HEK293T (cell line): ENCODE measurements at regions not wholly inside any gene's neighbourhood (a gene's known extent, or its start where the extent isn't known, plus 50 kb on each side); places are given as distances from the start of the nearest gene placed in this dataset.

ENCODE experiments used
- CTCF ChIA-PET: fragments of 350-600 bp; formaldehyde crosslinking; extraction: SDS; loops from one replicate; lab custom pipeline; 2021; ENCODE audit warnings: antibody characterized with exemption, inconsistent platforms; lab: Yijun Ruan, JAX
- POLR2A ChIA-PET: fragments of 350-600 bp; formaldehyde crosslinking; extraction: SDS; loops from one replicate; lab custom pipeline; 2020; ENCODE audit warnings: antibody characterized with exemption, inconsistent platforms; lab: Yijun Ruan, JAX
- DNase-seq: peaks from one replicate; pipeline ENCODE4 v3.0.0; 2012; ENCODE audit warnings: mixed read lengths; ENCODE audit errors: extremely low spot score
- ARNT ChIP-seq: fragments of 450-650 bp; IDR thresholded peaks from 2 replicates; pipeline ENCODE4 v1.6.1; 2017; ENCODE audit warnings: mild to moderate bottlenecking
- BHLHE40 ChIP-seq: fragments of 450-650 bp; IDR thresholded peaks from 2 replicates; pipeline ENCODE4 v1.6.1; 2016; ENCODE audit warnings: mild to moderate bottlenecking, moderate library complexity, borderline replicate concordance
- CTBP1 ChIP-seq: fragments of 450-650 bp; IDR thresholded peaks from 2 replicates; pipeline ENCODE4 v1.6.1; 2016; ENCODE audit warnings: borderline replicate concordance
- ELF4 ChIP-seq: fragments of 450-650 bp; IDR thresholded peaks from 2 replicates; pipeline ENCODE4 v1.6.1; 2017; ENCODE audit warnings: antibody characterized with exemption
- FOXA1 ChIP-seq: fragments of 450-650 bp; IDR thresholded peaks from 2 replicates; pipeline ENCODE4 v1.6.1; 2016; ENCODE audit warnings: mild to moderate bottlenecking
- FOXK2 ChIP-seq: fragments of 450-650 bp; IDR thresholded peaks from 2 replicates; pipeline ENCODE4 v1.6.1; 2016; ENCODE audit warnings: mild to moderate bottlenecking
- FOXM1 ChIP-seq: fragments of 450-650 bp; IDR thresholded peaks from 2 replicates; pipeline ENCODE4 v1.6.1; 2017; ENCODE audit warnings: mild to moderate bottlenecking, borderline replicate concordance
- HDGF ChIP-seq: fragments of 450-650 bp; IDR thresholded peaks from 2 replicates; pipeline ENCODE4 v1.6.1; 2017; ENCODE audit warnings: antibody characterized with exemption, borderline replicate concordance
- L3MBTL2 ChIP-seq: fragments of 450-650 bp; conservative IDR thresholded peaks from 2 replicates; pipeline ENCODE4 v1.6.1; 2016; ENCODE audit warnings: mild to moderate bottlenecking
- LEF1 ChIP-seq: fragments of 450-650 bp; IDR thresholded peaks from 2 replicates; pipeline ENCODE4 v1.6.1; 2017; ENCODE audit warnings: mild to moderate bottlenecking, borderline replicate concordance
- NFRKB ChIP-seq: fragments of 450-650 bp; IDR thresholded peaks from 2 replicates; pipeline ENCODE4 v1.6.1; 2016; ENCODE audit warnings: mild to moderate bottlenecking, moderate library complexity
- PKNOX1 ChIP-seq: fragments of 450-650 bp; IDR thresholded peaks from 2 replicates; pipeline ENCODE4 v1.6.1; 2016
- SP1 ChIP-seq: fragments of 450-650 bp; IDR thresholded peaks from 2 replicates; pipeline ENCODE4 v1.6.1; 2017
- SUZ12 ChIP-seq: fragments of 450-650 bp; IDR thresholded peaks from 2 replicates; pipeline ENCODE4 v1.6.1; 2016; ENCODE audit warnings: mild to moderate bottlenecking
- TARDBP ChIP-seq: fragments of 450-650 bp; IDR thresholded peaks from 2 replicates; pipeline ENCODE4 v1.6.1; 2016
- ZNF384 ChIP-seq: fragments of 450-650 bp; IDR thresholded peaks from 2 replicates; pipeline ENCODE4 v1.6.1; 2016

GRCh38 chr14:36052063-36052462, 124.5 kb downstream of the PTCSC3 start:
- no peak for TF ChIP-seq SUZ12
- TF ChIP-seq FOXA1 = no peak
- no peak for TF ChIP-seq PKNOX1
- TF ChIP-seq HDGF = no peak
- no peak for TF ChIP-seq FOXM1
- TF ChIP-seq ARNT = no peak
- no peak for TF ChIP-seq ZNF384
- TF ChIP-seq ELF4 = no peak
- TF ChIP-seq SP1 = no peak
- no peak for TF ChIP-seq NFRKB
- TF ChIP-seq BHLHE40 = no peak
- no peak for TF ChIP-seq LEF1
- no peak for TF ChIP-seq FOXK2
- no peak for TF ChIP-seq TARDBP
- TF ChIP-seq L3MBTL2 = no peak
- TF ChIP-seq CTBP1 = no peak
- no peak for DNase-seq
- ChIA-PET CTCF (interaction anchor here (3.4 kb wide), 1 partner anchor 18 kb away, joined by 11 read pairs; no protein-coding TSS in a partner anchor), POLR2A (no interaction called here)

- TF ChIP-seq FOXM1 = no peak
- TF ChIP-seq BHLHE40 = no peak
- TF ChIP-seq SUZ12 = no peak
- TF ChIP-seq L3MBTL2 = no peak
- no peak for TF ChIP-seq FOXA1
- TF ChIP-seq ZNF384 = no peak
- POLR2A ChIA-PET = no interaction called here
- CTCF ChIA-PET = no interaction called here
- DNase-seq = no peak
Observed at GRCh38 chr14:36048667-36049066, 127.9 kb downstream of the PTCSC3 start.

- ChIA-PET CTCF (no interaction called here), POLR2A (no interaction called here)
Observed at GRCh38 chr14:36047912-36048311, 128.6 kb downstream of the PTCSC3 start.

GRCh38 chr14:36035675-36036074, 140.8 kb downstream of the PTCSC3 start:
- CTCF ChIA-PET = interaction anchor here (1.2 to 1.9 kb wide), 2 partner anchors 34 to 37 kb away, joined by 4 to 6 read pairs; no protein-coding TSS in a partner anchor
- TF ChIP-seq CTBP1 = no peak
- TF ChIP-seq ELF4 = no peak
- POLR2A ChIA-PET = no interaction called here
- DNase-seq = no peak

More at GRCh38 chr14:36047912-36048311, 128.6 kb downstream of the PTCSC3 start:
- no peak for TF ChIP-seq SP1
- no peak for TF ChIP-seq PKNOX1
- no peak for TF ChIP-seq CTBP1
- no peak for TF ChIP-seq FOXK2
- no peak for TF ChIP-seq FOXM1
- no peak for DNase-seq

GRCh38 chr14:36028665-36029064, 147.9 kb downstream of the PTCSC3 start:
- ChIA-PET CTCF (no interaction called here), POLR2A (no interaction called here)
- DNase-seq = no peak
- TF ChIP-seq FOXK2 (no peak), ARNT (no peak), PKNOX1 (no peak), L3MBTL2 (no peak), CTBP1 (no peak), LEF1 (no peak), FOXA1 (no peak)

GRCh38 chr14:36028218-36028617, 148.3 kb downstream of the PTCSC3 start:
- ChIA-PET POLR2A (no interaction called here), CTCF (no interaction called here)
- TF ChIP-seq TARDBP (no peak), BHLHE40 (no peak), FOXK2 (no peak), SUZ12 (no peak), ELF4 (no peak), FOXM1 (no peak), L3MBTL2 (no peak), LEF1 (no peak)
- DNase-seq = no peak

GRCh38 chr14:36027354-36027753, 149.2 kb downstream of the PTCSC3 start:
- POLR2A ChIA-PET = no interaction called here
- CTCF ChIA-PET = no interaction called here
- DNase-seq = no peak
- TF ChIP-seq LEF1 = no peak
- TF ChIP-seq CTBP1 = no peak
- no peak for TF ChIP-seq FOXA1
- no peak for TF ChIP-seq TARDBP
- no peak for TF ChIP-seq BHLHE40
- TF ChIP-seq L3MBTL2 = no peak
- no peak for TF ChIP-seq SP1
- TF ChIP-seq ELF4 = no peak
- TF ChIP-seq NFRKB = no peak
- no peak for TF ChIP-seq HDGF
- TF ChIP-seq ZNF384 = no peak
- TF ChIP-seq FOXK2 = no peak
- no peak for TF ChIP-seq FOXM1
- no peak for TF ChIP-seq ARNT
- no peak for TF ChIP-seq PKNOX1
- no peak for TF ChIP-seq SUZ12
